Astrocyte (in vitro differentiated cells and primary cell): ENCODE measurements at regions not wholly inside any gene's neighbourhood (a gene's known extent, or its start where the extent isn't known, plus 50 kb on each side); places are given as distances from the start of the nearest gene placed in this dataset.
"Not testable (repeated sequence)": the region's sequence is repeated elsewhere in the genome, so short reads cannot be mapped to it uniquely, and the experiment has no call there.

Source experiments
- DNase-seq: peaks from one replicate; pipeline ENCODE4 v3.0.0-alpha.2; 2010; ENCODE audit warnings: low read depth
- FAIRE-seq: peaks from 2 replicates; lab custom pipeline; 2011; peaks lifted over from hg19 to GRCh38; lab: Jason Lieb, UNC
- H2AFZ ChIP-seq: 2 replicates; pipeline ENCODE4 v1.6.0; 2012; ENCODE audit warnings: low read depth, low read length, inconsistent platforms
- H3K27ac ChIP-seq: 2 replicates; pipeline ENCODE4 v1.5.1; 2011; ENCODE audit warnings: low read depth, low read length, inconsistent platforms
- H3K27me3 ChIP-seq: 2 replicates; pipeline ENCODE4 v1.6.0; 2011; ENCODE audit warnings: low read length, inconsistent platforms; ENCODE audit not compliant: insufficient read depth
- H3K36me3 ChIP-seq: 2 replicates; pipeline ENCODE4 v1.5.1; 2011; ENCODE audit warnings: low read length, inconsistent platforms; ENCODE audit not compliant: insufficient read depth
- H3K4me1 ChIP-seq: 2 replicates; pipeline ENCODE4 v1.5.1; 2011; ENCODE audit warnings: low read length, inconsistent platforms; ENCODE audit not compliant: insufficient read depth
- H3K4me2 ChIP-seq: 2 replicates; pipeline ENCODE4 v1.6.0; 2012; ENCODE audit warnings: low read length, inconsistent platforms
- H3K4me3 ChIP-seq: 2 replicates; pipeline ENCODE4 v1.5.1; 2011; ENCODE audit warnings: low read depth, mild to moderate bottlenecking, low read length, inconsistent platforms; ENCODE audit not compliant: insufficient read depth
- H3K79me2 ChIP-seq: 2 replicates; pipeline ENCODE4 v1.6.0; 2012; ENCODE audit warnings: mild to moderate bottlenecking, low read length, inconsistent platforms; ENCODE audit not compliant: insufficient read depth
- H3K9ac ChIP-seq: 2 replicates; pipeline ENCODE4 v1.6.0; 2012; ENCODE audit warnings: mild to moderate bottlenecking, low read length, inconsistent platforms
- H3K9me3 ChIP-seq: 2 replicates; pipeline ENCODE4 v1.5.1; 2012; ENCODE audit warnings: low read depth, mild to moderate bottlenecking, low read length, inconsistent platforms; ENCODE audit not compliant: insufficient read depth
- H4K20me1 ChIP-seq: 2 replicates; pipeline ENCODE4 v1.6.0; 2012; ENCODE audit warnings: low read length, inconsistent platforms; ENCODE audit not compliant: insufficient read depth
- H3K27ac Mint-ChIP-seq: one replicate; pipeline ENCODE4 v1.8.0; 2021; ENCODE audit warnings: mild to moderate bottlenecking, mixed read lengths; ENCODE audit not compliant: unreplicated experiment
- H3K27me3 Mint-ChIP-seq: one replicate; pipeline ENCODE4 v1.8.0; 2021; ENCODE audit warnings: low read depth, mixed read lengths; ENCODE audit not compliant: unreplicated experiment
- H3K36me3 Mint-ChIP-seq: one replicate; pipeline ENCODE4 v1.8.0; 2021; ENCODE audit warnings: low read depth, mixed read lengths; ENCODE audit not compliant: unreplicated experiment
- H3K4me1 Mint-ChIP-seq: one replicate; pipeline ENCODE4 v1.8.0; 2021; ENCODE audit warnings: low read depth, mixed read lengths; ENCODE audit not compliant: unreplicated experiment
- H3K4me3 Mint-ChIP-seq: one replicate; pipeline ENCODE4 v1.8.0; 2021; ENCODE audit warnings: mild to moderate bottlenecking, moderate library complexity, mixed read lengths; ENCODE audit not compliant: unreplicated experiment
- H3K9me3 Mint-ChIP-seq: one replicate; pipeline ENCODE4 v1.8.0; 2021; ENCODE audit warnings: mild to moderate bottlenecking, mixed read lengths; ENCODE audit not compliant: unreplicated experiment
- CTCF ChIP-seq: IDR thresholded peaks from 2 replicates; pipeline ENCODE4 v1.5.1; 2011; ENCODE audit warnings: low read depth, mild to moderate bottlenecking, inconsistent platforms, low read length, moderate library complexity; ENCODE audit not compliant: insufficient read depth
- EZH2 ChIP-seq: IDR thresholded peaks from 2 replicates; pipeline ENCODE4 v1.6.1; 2012; ENCODE audit warnings: mild to moderate bottlenecking, low read length, inconsistent platforms; ENCODE audit not compliant: insufficient read depth

GRCh38 chrX:47743504-47743903 lies 84.5 kb upstream of the UXT start:
- Histone ChIP-seq H3K4me1 (no peaks in the 10 kb centered on the region), H4K20me1 (no peaks in the 10 kb centered on the region), H3K27me3 (no peaks in the 10 kb centered on the region), H3K9ac (no peak overlapping the region), H3K9me3 (no peaks in the 10 kb centered on the region), H2AFZ (no peak overlapping the region), H3K79me2 (no peaks in the 10 kb centered on the region), H3K4me3 (no peak overlapping the region), H3K4me2 (no peak overlapping the region), H3K27ac (no peak overlapping the region), H3K36me3 (no peaks in the 10 kb centered on the region)
- FAIRE-seq (no peak), DNase-seq (peak; percentile 20)
- no peak overlapping the region for H3K4me3 Mint-ChIP-seq
- no peaks in the 10 kb centered on the region for H3K36me3 Mint-ChIP-seq
- peaks cover 5% of the 10 kb centered on the region for H3K4me1 Mint-ChIP-seq
- peaks cover 3% of the 10 kb centered on the region for H3K9me3 Mint-ChIP-seq
- H3K27me3 Mint-ChIP-seq = peaks cover 2% of the 10 kb centered on the region
- peak overlapping the region; percentile 53 for H3K27ac Mint-ChIP-seq
- TF ChIP-seq CTCF (no peak), EZH2 (no peak)

GRCh38 chrX:47738870-47739269 lies 79.9 kb upstream of the UXT start:
- H3K4me1 Mint-ChIP-seq, H3K27me3 Mint-ChIP-seq, H4K20me1 ChIP-seq, H3K4me2 ChIP-seq, H3K27ac Mint-ChIP-seq, H3K36me3 ChIP-seq, H3K4me3 Mint-ChIP-seq, H2AFZ ChIP-seq, H3K9me3 ChIP-seq, H3K9ac ChIP-seq, FAIRE-seq, H3K27ac ChIP-seq, H3K36me3 Mint-ChIP-seq, H3K4me3 ChIP-seq, H3K79me2 ChIP-seq, H3K9me3 Mint-ChIP-seq, H3K4me1 ChIP-seq, DNase-seq, H3K27me3 ChIP-seq: not testable (repeated sequence)

- Histone ChIP-seq H4K20me1 (no peaks in the 10 kb centered on the region), H3K4me3 (no peak overlapping the region), H3K4me2 (no peak overlapping the region), H3K4me1 (no peaks in the 10 kb centered on the region), H3K27me3 (no peaks in the 10 kb centered on the region), H2AFZ (no peak overlapping the region), H3K9ac (no peak overlapping the region), H3K36me3 (no peaks in the 10 kb centered on the region), H3K79me2 (no peaks in the 10 kb centered on the region), H3K9me3 (no peaks in the 10 kb centered on the region), H3K27ac (no peak overlapping the region)
- FAIRE-seq (no peak), DNase-seq (no peak)
- TF ChIP-seq CTCF (no peak), EZH2 (no peak)
- Mint-ChIP-seq H3K27me3 (peaks cover 6% of the 10 kb centered on the region), H3K36me3 (no peaks in the 10 kb centered on the region), H3K4me1 (no peaks in the 10 kb centered on the region), H3K4me3 (no peak overlapping the region), H3K27ac (no peak overlapping the region), H3K9me3 (peaks cover 6% of the 10 kb centered on the region)
Observed at GRCh38 chrX:47723689-47724088, 64.7 kb upstream of the UXT start.
